Suprapubic skin (tissue), 3 donors: ENCODE measurements at regions not wholly inside any gene's neighbourhood (a gene's known extent, or its start where the extent isn't known, plus 50 kb on each side); places are given as distances from the start of the nearest gene placed in this dataset.

Experiments used
- CTCF ChIP-seq, 2 donors: fragments of 200-600 bp in 1 of 2; fragments of 450-650 bp in 1 of 2; sonication (generic) in 1 of 2; IDR thresholded peaks; one replicate each; pipeline ENCODE4 v1.5.1; 2016 to 2019; ENCODE audit warnings: antibody characterized with exemption in 2 of 2, mild to moderate bottlenecking in 1 of 2, moderate library complexity in 1 of 2
- EP300 ChIP-seq: sonication (generic); formaldehyde crosslinking; IDR thresholded peaks from one replicate; pipeline ENCODE4 v1.6.1; 2017; ENCODE audit warnings: antibody characterized with exemption
- POLR2A ChIP-seq, 2 donors: fragments of 450-650 bp; IDR thresholded peaks; one replicate each; pipeline ENCODE4 v1.6.1; 2017; ENCODE audit warnings: antibody characterized with exemption in 2 of 2, mild to moderate bottlenecking in 2 of 2, moderate library complexity in 2 of 2

- TF ChIP-seq EP300 (no peak), CTCF (IDR thresholded peaks at IDR 0.05) (no peak), POLR2A (IDR thresholded peaks at IDR 0.05) (no peak)
These were observed 69.1 kb downstream of the SOX1 start for GRCh38 chr13:112136095-112136494.
